HCT116 (cell line): ENCODE measurements at regions not wholly inside any gene's neighbourhood (a gene's known extent, or its start where the extent isn't known, plus 50 kb on each side); places are given as distances from the start of the nearest gene placed in this dataset.

ENCODE experiments used
- EGR1 ChIP-seq: IDR thresholded peaks from 2 replicates; pipeline ENCODE4 v1.6.1; 2012; ENCODE audit warnings: low read depth
- EZH2 ChIP-seq: fragments of 200-600 bp; sonication (generic); IDR thresholded peaks from 2 replicates; pipeline ENCODE4 v1.6.1; 2017; ENCODE audit warnings: antibody characterized with exemption, mixed run types
- FOSL1 ChIP-seq: IDR thresholded peaks from 2 replicates; pipeline ENCODE4 v1.6.1; 2012; ENCODE audit warnings: low read depth
- MAX ChIP-seq: IDR thresholded peaks from 2 replicates; pipeline ENCODE4 v1.6.1; 2012
- POLR2AphosphoS5 ChIP-seq: IDR thresholded peaks from 2 replicates; pipeline ENCODE4 v1.6.1; 2011; ENCODE audit warnings: mild to moderate bottlenecking, low read depth, low read length, moderate library complexity
- RAD21 ChIP-seq: IDR thresholded peaks from 2 replicates; pipeline ENCODE4 v1.6.1; 2012; ENCODE audit warnings: low read depth, mild to moderate bottlenecking
- REST ChIP-seq: IDR thresholded peaks from 2 replicates; pipeline ENCODE4 v1.6.1; 2012; ENCODE audit warnings: low read depth
- YY1 ChIP-seq: IDR thresholded peaks from 2 replicates; pipeline ENCODE4 v1.6.1; 2011; ENCODE audit warnings: low read length, low read depth, moderate library complexity, mild to moderate bottlenecking; ENCODE audit not compliant: insufficient replicate concordance; ENCODE audit errors: extremely low read depth
- ZBTB33 ChIP-seq: IDR thresholded peaks from 2 replicates; pipeline ENCODE4 v1.6.1; 2011; ENCODE audit warnings: mild to moderate bottlenecking, low read length, moderate library complexity; ENCODE audit not compliant: insufficient replicate concordance; ENCODE audit errors: extremely low read depth

- TF ChIP-seq REST (no peak), EZH2 (no peak), POLR2AphosphoS5 (no peak), ZBTB33 (no peak), YY1 (no peak), RAD21 (no peak), MAX (no peak), FOSL1 (no peak), EGR1 (no peak)
Observed at GRCh38 chr9:115553060-115553773, 435.3 kb upstream of the TNC start (continued).
